Muscle of leg (tissue), 3 donors: ENCODE measurements at regions not wholly inside any gene's neighbourhood (a gene's known extent, or its start where the extent isn't known, plus 50 kb on each side); places are given as distances from the start of the nearest gene placed in this dataset.

Experiments used
- DNase-seq: peaks from one replicate; pipeline ENCODE4 v3.0.0; 2013
- H3K27ac ChIP-seq: one replicate; pipeline ENCODE4 v1.5.1; 2013; ENCODE audit warnings: mild to moderate bottlenecking, low read length, control low read depth
- H3K27me3 ChIP-seq: one replicate; pipeline ENCODE4 v1.6.1; 2013; ENCODE audit warnings: low read length; ENCODE audit not compliant: control insufficient read depth, insufficient read depth
- H3K36me3 ChIP-seq: one replicate; pipeline ENCODE4 v1.6.1; 2013; ENCODE audit warnings: low read length; ENCODE audit not compliant: control insufficient read depth, insufficient read depth
- H3K4me1 ChIP-seq: one replicate; pipeline ENCODE4 v1.6.1; 2013; ENCODE audit warnings: low read length; ENCODE audit not compliant: control insufficient read depth, insufficient read depth
- H3K4me3 ChIP-seq: one replicate; pipeline ENCODE4 v1.5.1; 2013; ENCODE audit warnings: low read length, control low read depth
- H3K9me3 ChIP-seq: replicated peaks from 2 replicates; pipeline ENCODE4 v1.6.1; 2013; ENCODE audit warnings: low read depth, low read length; ENCODE audit not compliant: control insufficient read depth
- WGBS: methylation state at CpG from one replicate; pipeline ENCODE4 v1.1.5; 2013; ENCODE audit warnings: missing lambda C conversion rate; ENCODE audit not compliant: insufficient coverage; 5-methylcytosine and 5-hydroxymethylcytosine counted together

DNA sequence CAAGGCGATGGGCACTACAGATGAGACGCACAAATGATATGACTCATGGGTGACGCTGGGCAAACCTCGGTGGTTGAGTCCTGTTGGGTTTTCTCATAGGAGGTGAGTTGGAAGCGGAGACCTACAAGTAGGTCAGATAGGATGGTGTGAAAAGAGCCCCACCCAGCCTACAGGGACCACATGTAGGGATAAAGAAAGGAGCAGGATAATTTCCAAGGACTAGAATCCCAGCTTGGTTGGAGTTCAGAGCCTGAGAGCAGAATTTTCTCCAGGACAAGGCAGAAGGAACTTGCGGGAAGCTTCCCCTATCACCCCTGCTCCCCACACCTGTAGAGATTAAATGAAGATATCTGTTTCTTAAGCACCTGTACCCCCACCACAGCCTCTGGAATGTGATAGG is 489.7 kb upstream of the CDH4 start:
- no peak overlapping the region for H3K27ac ChIP-seq
- peaks cover 5% of the 10 kb centered on the region for H3K4me1 ChIP-seq
- H3K9me3 ChIP-seq: no peaks in the 10 kb centered on the region
- H3K27me3 ChIP-seq: no peaks in the 10 kb centered on the region
- 100% methylated on average over 3 of the region's 6 CpGs for WGBS
- no peak for DNase-seq
- H3K36me3 ChIP-seq: no peaks in the 10 kb centered on the region
- no peak overlapping the region for H3K4me3 ChIP-seq

DNA sequence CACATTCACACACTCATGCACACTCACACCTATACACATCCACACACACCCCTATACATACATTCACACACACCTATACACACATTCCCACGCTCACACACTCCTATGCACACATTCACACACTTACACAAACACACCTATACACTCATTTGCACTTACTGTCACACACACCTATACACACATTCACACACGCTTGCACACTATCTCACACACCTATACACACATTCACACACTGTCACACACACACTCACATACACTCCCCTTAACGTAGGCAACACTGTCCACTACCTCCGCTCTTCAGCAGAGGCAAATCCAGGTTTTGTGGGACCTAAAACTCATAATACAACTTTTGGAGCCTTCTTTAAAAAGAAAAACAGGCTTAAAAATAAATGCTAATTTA is 487.7 kb upstream of the CDH4 start:
- 75% methylated on average over 2 of the region's 4 CpGs for WGBS
- peaks cover under 1% of the 10 kb centered on the region for H3K9me3 ChIP-seq
- no peak for DNase-seq
- H3K4me3 ChIP-seq: no peak overlapping the region
- peaks cover 13% of the 10 kb centered on the region for H3K4me1 ChIP-seq
- H3K27me3 ChIP-seq: no peaks in the 10 kb centered on the region
- no peaks in the 10 kb centered on the region for H3K36me3 ChIP-seq
- H3K27ac ChIP-seq: no peak overlapping the region

DNA sequence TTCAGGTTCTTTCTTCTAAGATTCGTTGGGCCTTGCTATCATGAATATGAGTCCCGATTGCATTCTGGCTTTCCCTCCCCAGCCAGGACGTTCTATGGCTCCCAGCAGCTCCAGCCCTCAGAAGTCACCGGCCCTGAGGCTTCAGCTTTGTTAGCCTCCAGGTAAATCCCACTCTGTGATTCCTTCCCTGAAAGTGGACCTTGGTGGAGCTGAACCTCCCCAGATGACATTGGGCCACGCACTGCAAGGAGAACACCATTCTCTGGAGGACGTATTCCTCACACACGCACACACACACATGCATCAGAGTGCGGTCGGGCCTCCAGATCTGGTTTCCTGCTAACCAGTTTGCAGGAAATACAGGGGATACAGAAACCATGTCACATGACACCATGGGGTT is 487.3 kb upstream of the CDH4 start:
- H3K4me1 ChIP-seq: peaks cover 13% of the 10 kb centered on the region
- 50% methylated on average over 9 of the region's 9 CpGs for WGBS
- DNase-seq: no peak

DNA sequence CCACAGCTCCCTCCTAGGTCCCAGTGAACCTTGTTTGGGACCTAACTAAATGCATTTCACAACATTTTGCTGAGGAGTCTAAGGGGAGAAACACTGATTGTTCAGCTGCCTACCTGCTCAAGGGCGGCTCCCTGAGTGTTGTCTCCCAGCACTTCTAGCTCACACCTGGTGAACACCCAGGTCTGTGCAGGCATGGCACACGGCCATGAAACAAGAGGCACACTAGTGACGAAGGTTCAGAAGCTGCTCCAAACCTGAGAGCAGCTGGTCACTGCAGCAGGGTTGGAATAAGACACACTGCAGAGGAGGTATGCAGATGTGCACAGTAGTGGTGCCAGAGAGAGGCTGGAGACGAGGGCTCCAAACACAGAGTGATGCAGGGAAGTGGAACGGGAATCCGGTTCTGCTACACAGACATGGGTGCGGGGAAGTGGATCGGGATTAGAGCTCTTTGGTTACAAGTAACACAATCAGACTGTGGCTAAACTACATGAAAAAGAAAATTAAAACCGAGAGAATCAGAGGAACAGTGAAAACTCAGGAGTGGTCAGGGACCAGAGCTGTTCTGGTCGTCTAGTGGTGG is 486.1 kb upstream of the CDH4 start:
- Histone ChIP-seq H3K27me3 (no peaks in the 10 kb centered on the region), H3K36me3 (no peaks in the 10 kb centered on the region), H3K4me1 (peaks cover 10% of the 10 kb centered on the region), H3K9me3 (peaks cover 2% of the 10 kb centered on the region), H3K27ac (no peak overlapping the region), H3K4me3 (no peak overlapping the region)
- no peak for DNase-seq
- 51% methylated on average over 7 of the region's 10 CpGs for WGBS

More for the DNA sequence above, 487.3 kb upstream of the CDH4 start:
- Histone ChIP-seq H3K36me3 (no peaks in the 10 kb centered on the region), H3K4me3 (no peak overlapping the region), H3K27me3 (no peaks in the 10 kb centered on the region), H3K9me3 (peaks cover 2% of the 10 kb centered on the region), H3K27ac (no peak overlapping the region)

DNA sequence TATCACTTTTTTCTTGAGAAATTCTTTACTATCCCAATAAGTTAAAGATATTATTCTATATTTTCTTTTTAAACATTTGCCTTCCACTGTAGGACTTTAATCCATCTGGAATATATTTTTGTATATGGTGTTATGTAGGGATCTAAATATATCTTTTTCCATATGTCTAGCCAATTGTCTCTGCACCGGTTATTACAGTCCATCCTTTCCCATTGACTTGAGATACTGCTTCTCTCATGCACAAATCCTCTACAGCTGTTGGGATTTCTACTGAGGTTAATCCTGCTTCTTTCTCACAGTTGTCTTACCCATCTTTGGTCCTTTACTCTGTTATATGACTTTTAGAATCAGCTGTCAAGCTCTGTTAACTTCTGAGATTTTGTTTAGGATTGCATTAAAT is 483.8 kb upstream of the CDH4 start:
- H3K9me3 ChIP-seq: peaks cover 2% of the 10 kb centered on the region
- no peak overlapping the region for H3K4me3 ChIP-seq
- peaks cover 9% of the 10 kb centered on the region for H3K4me1 ChIP-seq
- H3K27ac ChIP-seq: peak overlapping the region; percentile 35
- no CpG with 5 or more reads among the region's 1 CpG for WGBS
- no peaks in the 10 kb centered on the region for H3K36me3 ChIP-seq
- peak; percentile 84 for DNase-seq
- H3K27me3 ChIP-seq: no peaks in the 10 kb centered on the region

DNA sequence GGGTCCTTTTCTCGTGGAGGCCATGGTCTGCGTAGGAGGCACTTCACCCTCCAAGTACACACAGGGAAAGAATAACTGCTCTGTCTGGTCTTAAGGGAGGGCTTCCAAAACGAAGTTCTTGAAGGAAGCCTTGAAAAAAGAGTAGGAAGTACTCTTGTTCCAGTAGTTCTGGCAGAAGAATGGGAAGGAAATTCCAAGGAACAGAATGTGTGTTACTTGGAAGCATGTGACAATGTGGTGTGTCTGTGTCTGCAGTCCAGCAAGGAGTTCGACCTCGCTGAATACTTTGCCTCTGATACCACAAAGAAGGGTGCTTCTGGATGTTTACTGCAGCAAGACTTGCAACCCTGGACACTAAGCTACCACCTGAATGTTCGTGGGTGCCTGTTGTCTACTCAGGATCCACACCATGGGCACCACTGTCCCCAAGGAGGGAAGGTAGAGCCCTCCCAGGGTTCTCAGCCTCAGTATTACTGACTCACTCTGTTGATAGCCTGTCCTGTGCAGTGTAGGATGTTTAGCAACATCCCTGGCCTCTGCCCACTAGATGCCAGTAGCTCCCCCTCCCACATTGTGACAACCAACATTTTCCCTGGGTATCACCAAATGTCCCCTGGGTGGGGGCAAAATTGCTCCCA is 471.6 kb upstream of the CDH4 start:
- Histone ChIP-seq H3K4me3 (no peak overlapping the region), H3K4me1 (peaks cover 3% of the 10 kb centered on the region), H3K27me3 (no peaks in the 10 kb centered on the region), H3K9me3 (peaks cover 4% of the 10 kb centered on the region), H3K27ac (no peak overlapping the region), H3K36me3 (no peaks in the 10 kb centered on the region)
- WGBS: 78% methylated on average over 1 of the region's 6 CpGs
- peak; percentile 65 for DNase-seq

DNA sequence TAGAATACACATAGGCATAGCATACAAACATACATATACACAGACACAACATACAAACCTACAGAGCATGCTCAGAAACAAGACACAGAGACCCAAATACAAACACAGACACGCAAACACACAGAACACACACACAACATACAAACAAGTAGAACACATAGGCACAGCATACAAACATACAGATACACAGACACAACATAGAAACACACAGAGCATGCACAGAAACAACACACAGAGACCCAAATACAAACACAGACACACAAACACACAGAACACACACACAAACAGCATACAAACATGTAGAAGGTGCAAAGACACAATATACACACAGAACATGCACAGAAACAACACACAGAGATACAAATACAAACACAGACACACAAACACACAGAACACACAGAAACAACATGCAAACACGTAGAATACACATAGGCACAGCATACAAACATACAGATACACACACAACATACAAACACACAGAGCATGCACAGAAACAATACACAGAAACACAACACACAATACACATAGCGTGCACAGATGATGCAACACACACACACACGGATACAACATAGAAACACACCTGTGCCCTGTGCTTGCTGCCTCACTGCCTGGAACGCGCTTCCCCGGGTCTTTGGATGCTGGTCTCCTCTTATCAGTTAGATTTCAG is 469.0 kb upstream of the CDH4 start:
- WGBS: 97% methylated on average over 6 of the region's 7 CpGs
- H3K27me3 ChIP-seq: no peaks in the 10 kb centered on the region
- H3K27ac ChIP-seq: no peak overlapping the region

DNA sequence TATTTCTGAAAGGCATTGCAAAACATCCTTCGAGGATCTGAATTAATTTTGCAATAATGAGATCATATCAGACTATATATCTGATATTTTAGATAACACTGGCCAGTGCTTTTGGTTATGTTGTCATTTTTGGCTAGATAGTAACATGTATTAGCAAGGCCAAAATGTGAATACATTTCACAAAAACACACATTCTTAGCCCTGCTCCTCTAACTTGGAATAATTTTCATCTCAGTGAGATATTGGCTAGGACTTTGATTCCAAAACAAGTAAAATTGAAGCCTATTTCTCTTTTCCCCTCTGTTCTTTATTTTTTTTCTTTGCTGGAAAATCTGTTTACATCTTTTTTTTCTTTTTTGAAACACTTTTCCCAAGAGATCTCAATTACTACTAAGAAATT is 466.8 kb upstream of the CDH4 start:
- H3K4me3 ChIP-seq: no peak overlapping the region
- peaks cover 9% of the 10 kb centered on the region for H3K4me1 ChIP-seq
- no peaks in the 10 kb centered on the region for H3K36me3 ChIP-seq
- no peak overlapping the region for H3K27ac ChIP-seq
- WGBS: no CpG with 5 or more reads among the region's 1 CpG
- no peaks in the 10 kb centered on the region for H3K27me3 ChIP-seq
- DNase-seq: peak; percentile 62
- no peaks in the 10 kb centered on the region for H3K9me3 ChIP-seq

More for the DNA sequence above, 469.0 kb upstream of the CDH4 start:
- Histone ChIP-seq H3K36me3 (no peaks in the 10 kb centered on the region), H3K9me3 (peaks cover 4% of the 10 kb centered on the region), H3K4me3 (no peak overlapping the region), H3K4me1 (peaks cover 9% of the 10 kb centered on the region)
- DNase-seq: no peak

DNA sequence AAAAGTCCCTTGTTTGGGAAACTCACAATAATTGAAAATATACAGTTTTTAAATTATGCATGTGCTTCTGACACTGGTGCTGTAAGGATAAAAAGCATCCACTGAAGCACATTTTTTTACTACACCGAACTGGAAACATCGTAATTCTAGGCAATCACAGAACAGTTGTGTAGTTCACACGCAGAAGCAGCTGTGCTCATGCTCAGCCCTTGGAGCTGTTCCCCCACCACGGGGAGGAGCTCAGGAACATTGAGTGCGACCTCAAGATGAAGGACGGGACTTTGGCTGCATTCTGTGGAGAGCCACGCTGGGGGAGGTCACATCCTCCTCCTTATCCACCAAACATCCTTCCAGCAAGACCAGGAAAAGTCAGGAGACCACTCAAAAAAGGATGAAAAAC is 466.3 kb upstream of the CDH4 start:
- WGBS: 28% methylated on average over 7 of the region's 7 CpGs
- Histone ChIP-seq H3K27ac (peak overlapping the region; percentile 42), H3K4me1 (peaks cover 9% of the 10 kb centered on the region), H3K9me3 (no peaks in the 10 kb centered on the region), H3K4me3 (no peak overlapping the region), H3K27me3 (no peaks in the 10 kb centered on the region), H3K36me3 (no peaks in the 10 kb centered on the region)
- peak; percentile 71 for DNase-seq

DNA sequence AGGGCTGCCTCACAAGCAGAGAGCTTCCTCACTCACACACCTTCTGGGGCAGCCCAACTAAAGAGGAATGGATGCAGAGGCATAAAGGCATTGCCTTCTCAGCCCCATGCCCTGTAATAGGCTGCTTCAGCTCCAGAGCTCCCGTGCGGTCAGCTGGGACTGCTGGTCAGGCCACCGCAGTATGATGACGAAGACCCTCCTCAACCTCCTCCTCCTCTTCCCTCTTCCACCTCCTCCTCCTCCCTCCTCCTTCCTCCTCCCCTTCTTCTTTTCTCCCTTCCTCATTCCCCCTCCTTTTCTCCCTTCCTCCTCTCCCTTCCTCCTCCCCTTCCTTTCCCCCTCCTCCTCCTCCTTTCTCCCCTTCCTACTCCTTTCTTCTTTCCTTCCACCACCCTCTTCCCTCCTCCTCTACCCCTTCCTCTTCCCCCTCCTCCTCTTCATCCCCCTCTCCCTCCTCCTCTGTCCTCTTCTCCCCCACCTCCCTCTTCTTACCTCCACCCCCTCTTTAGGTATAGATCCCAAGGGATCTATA is 465.3 kb upstream of the CDH4 start:
- Histone ChIP-seq H3K9me3 (no peaks in the 10 kb centered on the region), H3K27ac (no peak overlapping the region), H3K27me3 (no peaks in the 10 kb centered on the region), H3K4me1 (peaks cover 9% of the 10 kb centered on the region), H3K4me3 (no peak overlapping the region), H3K36me3 (no peaks in the 10 kb centered on the region)
- DNase-seq: no peak
- 67% methylated on average over 4 of the region's 4 CpGs for WGBS
